Activated CD4-positive, alpha-beta T cell treated with anti-CD3 and anti-CD28 coated beads, Interleukin-10, Interleukin-2, amounts not matched to agents 100 ng/mL and 50 ng/mL, durations not matched to agents 16 hours and 8 hours (primary cell): ENCODE measurements at regions not wholly inside any gene's neighbourhood (a gene's known extent, or its start where the extent isn't known, plus 50 kb on each side); places are given as distances from the start of the nearest gene placed in this dataset.
"Not testable (repeated sequence)": the region's sequence is repeated elsewhere in the genome, so short reads cannot be mapped to it uniquely, and the experiment has no call there.

Experiments
- DNase-seq: peaks from one replicate; pipeline ENCODE4 v3.0.0-alpha.2; 2020

DNA sequence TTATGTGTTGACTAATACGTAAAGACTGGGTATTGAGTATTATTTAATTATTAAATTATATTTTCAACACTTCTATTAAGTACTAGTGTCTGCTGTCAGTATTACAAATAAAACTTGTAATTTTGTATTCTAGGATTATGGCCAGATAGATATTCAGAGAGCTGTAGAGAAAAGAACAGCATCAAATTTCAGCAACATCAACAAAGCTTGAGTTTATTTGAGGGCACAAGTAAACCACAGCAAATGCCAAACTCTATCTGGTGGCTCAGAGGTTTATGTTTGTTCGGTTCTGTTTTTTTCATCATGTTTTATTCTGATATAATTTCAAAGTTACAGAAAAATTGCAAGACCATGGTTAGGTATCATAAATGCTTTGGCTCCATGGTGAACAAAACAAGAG lies 1530.5 kb downstream of the PCDH18 start:
- no peak for DNase-seq

DNA sequence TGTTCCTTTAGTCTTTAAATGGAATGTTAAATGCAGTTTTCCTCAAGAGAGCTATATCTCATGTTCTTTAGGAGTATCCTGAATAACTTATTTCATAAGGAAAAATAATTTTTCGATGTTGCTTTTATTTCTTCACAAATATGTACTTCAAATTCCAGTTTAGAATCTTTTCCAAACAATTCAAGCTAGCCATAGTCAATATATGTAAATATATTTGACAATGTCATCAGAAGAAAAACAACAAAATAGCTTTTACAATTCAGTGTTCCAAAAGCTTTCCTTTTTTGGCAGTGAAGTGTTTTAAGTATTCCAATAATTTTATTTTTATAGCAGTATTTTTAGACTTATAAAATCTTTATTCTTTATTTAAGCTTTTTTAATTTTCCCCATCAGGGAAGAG lies 1532.0 kb downstream of the PCDH18 start:
- no peak for DNase-seq

DNA sequence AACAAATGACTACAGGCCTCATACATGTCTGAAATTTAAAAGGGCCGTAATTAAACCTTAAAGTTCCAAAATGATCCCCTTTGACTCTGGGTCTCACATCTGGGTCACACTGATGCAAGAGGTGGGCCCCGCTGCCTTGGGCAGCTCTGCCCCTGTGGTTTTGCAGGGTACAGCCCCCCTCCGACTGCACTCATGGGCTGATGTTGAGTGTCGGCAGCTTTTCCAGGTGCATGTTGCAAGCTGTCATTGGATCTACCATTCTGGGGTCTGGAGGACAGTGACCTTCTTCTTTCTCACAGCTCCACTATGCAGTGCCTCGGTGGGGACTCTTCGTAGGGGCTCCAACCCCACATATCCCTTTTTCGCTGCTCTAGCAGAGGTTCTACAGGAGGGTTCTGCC lies 1537.9 kb downstream of the PCDH18 start:
- no peak for DNase-seq

DNA sequence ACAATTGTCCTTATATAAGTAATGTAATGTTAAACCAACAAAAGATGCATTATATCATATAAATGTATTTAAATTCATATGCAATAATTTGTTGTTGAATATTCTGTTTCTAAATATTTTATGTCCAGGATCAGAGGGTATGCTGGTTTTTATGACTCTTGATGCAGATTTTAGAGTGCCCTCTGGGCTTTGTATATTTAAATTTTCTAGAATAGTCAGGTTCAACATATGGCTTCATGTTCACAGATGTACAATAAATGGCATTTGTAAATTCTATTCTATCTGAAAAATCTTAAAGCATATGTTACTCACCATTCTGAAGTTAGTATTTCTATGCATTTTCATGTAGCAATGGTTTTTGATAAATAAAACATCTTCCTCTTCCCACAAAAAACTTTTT lies 1555.4 kb downstream of the PCDH18 start:
- DNase-seq, result no peak

DNA sequence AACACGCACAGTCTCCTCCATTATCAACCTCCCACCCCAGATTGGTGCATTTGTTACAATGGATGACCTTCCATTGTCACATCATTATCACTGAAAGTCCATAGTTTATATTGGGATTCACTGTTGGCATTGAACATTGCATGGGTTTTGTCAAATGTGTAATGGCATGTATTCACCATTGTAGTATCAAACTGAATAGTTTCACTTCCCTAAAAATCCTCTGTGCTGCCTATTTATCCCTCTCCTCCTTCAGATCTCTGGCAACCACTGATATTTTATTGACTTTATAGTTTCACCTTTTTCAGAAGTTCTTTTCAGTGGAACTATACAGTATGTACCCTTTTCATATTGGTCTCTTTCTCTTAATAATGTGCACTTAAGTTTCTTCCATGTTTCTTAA lies 1565.4 kb downstream of the PCDH18 start:
- no peak for DNase-seq

DNA sequence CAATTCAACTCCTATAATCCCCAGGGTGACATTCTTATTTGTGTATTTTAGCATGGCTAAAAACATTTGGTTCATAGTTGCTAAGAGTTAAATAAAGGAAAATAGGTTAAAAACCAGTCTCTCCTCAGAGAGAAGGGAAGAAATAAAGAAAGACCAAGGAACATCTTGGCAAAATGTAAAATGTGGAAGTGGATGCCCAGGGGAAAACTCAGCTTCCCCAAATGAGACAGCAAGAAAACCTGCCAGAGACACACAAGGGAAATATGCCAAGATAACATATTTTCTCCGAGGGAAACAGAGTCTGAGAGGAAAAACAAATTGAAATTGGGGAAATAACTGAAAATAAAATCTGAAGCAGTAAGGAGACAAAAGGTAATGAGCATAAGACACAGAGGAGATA lies 1569.3 kb downstream of the PCDH18 start:
- no peak for DNase-seq

DNA sequence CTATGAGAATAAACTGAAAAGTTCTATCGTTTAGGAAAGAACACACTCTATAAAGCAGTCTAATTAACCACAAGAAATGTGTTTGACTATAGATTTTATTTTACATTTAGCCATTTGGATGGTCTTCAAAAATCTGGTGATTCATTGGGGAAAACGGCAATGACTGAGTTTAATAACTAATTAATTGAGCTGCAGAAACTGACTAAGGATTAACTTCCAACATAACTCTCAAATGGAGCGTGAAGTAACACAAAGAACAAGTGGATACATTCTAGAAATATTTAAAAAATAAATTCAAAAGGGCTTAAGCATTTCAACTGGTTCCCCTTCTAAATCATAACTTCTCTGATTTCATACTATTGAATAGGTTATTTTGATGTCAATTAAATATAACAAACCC lies 1582.4 kb downstream of the PCDH18 start:
- DNase-seq, result no peak

DNA sequence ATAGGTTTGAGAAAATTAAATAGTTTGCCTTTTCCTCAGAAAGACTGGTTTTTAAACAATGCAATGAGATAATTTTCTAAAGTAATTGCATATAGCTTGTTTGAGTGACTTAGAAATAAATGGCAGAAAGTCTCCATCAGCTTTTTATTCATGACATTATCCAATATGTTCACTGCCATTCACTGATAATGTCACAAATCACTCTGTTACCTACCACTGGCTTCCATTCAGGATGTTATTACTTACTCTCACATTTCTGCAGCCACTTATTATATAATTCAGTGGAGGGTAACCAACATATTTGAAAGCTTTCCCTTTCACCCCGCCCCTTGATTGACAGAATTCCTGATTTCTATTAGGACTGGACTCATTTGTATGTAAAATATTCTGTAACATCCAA lies 1583.5 kb downstream of the PCDH18 start:
- no peak for DNase-seq

- DNase-seq, result no peak
Observed at GRCh38 chr4:135941671-135942070, 1590.6 kb downstream of the PCDH18 start.

DNA sequence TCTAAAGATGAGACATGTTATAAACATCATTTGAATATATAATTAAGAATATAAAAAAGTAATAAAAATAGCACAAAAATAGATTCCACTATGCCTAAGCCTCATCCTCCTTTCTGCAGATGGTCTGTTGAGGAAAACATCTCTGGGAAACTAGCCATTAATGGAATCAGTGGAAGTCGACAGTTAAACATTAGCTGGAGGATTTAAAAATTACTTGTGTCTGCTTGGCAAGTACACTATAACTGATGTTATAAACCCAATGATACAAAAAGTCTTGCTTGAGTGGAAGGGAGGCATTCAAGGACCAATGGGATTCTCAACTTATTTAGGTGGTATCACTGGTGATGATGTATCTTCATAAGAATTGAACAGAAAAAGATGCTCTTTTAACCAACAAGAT lies 1598.3 kb downstream of the PCDH18 start:
- no peak for DNase-seq

DNA sequence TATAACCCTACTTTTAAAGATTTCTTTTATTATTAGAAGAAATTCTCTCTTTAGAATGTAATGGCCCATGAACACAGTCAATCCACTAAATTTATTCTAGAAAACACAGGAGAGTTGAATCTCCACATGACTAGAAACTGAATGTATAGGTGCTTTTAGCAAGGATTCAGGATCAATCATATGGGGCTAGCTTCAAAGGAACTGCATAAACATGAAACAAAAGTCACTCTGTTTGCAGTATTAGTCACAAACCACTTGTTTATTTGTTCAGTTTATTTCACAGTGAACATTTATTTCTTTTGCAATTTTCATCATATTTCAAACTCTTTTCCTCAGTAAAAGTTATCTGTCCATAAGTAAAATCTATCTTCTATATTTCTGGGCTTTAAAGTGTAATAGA lies 1604.6 kb downstream of the PCDH18 start:
- DNase-seq, result no peak

DNA sequence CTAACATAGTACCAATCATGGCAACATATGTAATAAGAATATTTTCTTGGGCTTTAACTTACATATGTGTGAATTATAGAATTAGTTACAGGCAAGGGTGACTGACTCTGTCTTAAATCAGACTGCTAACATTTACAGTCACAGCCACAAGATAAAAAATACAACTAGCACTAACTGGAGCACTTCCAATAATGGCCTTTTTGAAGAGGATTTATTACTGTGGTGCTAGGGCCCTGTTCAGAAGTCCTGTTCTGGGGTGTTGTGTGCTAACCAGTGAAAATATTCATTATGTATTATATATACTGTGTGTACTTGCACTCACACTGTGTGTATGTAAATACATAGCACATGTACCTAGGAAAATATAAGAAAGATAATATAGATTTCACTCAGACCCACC lies 1611.2 kb downstream of the PCDH18 start:
- no peak for DNase-seq

- DNase-seq, result no peak
Observed at GRCh38 chr4:135917011-135917410, 1615.3 kb downstream of the PCDH18 start.

DNA sequence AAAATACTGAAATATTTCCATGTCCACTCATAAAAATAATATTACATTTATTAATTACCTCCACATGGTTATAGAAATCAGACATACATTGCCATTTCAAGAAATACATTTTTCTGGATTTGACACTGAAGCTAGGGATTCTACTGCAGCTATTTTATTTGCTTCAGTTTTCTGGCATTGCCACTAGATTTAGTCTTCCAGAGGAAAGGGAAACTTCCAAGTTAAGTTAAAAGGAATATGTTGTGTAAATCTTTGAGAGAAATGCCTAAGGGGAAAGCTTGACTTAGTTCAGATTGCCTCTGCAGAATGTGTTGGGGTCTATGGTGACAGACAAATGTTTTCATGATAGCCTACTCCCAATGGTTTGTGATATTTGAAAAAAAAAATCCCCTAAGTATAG lies 1631.3 kb downstream of the PCDH18 start:
- no peak for DNase-seq

DNA sequence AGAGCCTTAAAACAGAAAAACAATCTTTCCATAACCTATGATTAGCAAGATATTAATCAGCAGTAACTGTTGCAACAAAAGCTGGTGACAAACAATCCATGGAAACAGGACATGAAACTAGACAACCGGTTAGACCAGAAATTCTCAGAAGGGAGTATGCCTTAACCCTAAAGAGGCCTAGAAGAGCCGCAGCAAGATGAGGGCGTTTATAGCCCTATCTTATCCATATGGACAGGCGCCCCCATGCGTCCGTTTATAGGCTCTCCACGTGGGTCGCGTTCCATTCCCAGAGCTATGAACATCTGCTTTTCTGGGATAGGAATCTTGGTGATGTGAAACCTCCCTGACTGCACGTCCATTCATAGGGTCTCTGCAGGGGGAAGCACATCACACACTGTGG lies 1662.7 kb upstream of the PABPC4L start:
- DNase-seq, result not testable (repeated sequence)

DNA sequence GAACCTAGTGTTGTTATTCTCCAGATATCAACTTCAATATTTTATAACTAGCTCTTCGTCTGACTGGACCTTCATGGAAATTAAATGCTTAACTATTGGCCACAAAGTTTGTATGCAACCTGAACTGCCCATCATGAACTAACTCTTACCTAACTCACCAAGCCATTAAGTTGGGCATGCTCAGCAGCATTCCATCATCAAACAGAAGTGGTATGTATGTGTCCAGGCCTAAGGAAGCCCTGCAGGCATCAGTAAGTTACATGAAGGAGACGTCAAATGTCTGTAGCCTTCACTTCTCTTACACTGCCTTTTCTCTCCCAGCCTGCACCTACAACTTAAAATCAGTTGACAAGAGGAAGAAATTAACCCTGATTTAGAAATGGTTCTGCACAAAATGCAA lies 1639.2 kb upstream of the PABPC4L start:
- no peak for DNase-seq

DNA sequence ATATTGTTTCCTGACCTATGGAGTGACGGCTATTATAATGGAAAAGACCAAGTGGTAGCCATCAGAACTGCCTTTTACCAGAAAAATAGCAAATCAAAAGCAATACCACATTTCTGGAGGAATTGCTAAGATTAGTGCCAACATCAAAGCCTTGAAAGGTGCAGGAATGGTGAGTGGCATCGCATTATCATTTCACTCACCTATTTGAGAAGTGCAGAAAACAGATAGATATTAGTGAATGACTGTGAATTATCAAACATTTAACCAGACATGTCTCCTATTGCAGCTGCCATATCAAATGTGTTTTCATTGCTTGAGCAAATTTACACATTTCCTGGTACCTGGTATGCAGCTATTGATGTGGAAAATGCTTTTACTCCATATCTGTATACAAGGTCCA lies 1638.1 kb upstream of the PABPC4L start:
- no peak for DNase-seq

DNA sequence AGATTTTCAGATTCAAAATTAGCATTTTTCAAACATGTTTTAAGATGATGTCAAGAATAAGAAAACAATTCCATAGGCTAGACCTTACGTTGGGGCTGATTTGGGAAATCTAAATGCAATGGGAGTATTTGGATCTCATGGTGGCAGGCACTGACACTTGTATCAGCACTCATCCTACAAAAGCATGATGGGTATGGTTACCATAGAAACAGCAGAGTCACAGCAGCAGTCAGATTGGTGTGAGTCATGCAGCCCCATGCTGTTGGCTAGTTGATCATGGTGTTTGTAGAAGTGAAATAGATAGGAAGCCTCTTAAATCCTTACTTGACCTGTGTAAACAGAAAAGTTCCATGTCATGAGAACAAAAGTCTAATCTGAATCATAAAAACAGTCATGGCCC lies 1637.3 kb upstream of the PABPC4L start:
- DNase-seq, result no peak

GRCh38 chr4:135834471-135834870 lies 1632.9 kb upstream of the PABPC4L start:
- no peak for DNase-seq

DNA sequence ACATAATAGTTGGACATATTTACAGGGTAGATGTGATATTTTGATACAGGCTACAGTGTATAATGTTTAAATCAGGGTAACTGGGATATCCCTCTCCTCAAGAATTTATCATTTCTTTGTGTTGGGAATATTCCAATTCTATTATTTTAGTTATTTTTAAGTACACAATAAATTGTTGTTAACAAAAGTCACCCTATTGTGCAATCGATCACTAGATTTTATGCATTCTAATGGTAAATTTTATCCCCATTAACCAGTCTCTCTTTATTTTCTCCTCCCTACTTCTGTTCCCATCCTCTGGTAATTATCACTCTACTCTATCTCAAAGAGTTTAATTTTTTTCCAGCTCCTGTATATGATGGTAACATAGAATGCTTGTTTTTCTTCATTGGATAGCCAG lies 1631.9 kb upstream of the PABPC4L start:
- DNase-seq, result no peak

GRCh38 chr4:135824759-135825296 lies 1623.2 kb upstream of the PABPC4L start:
- DNase-seq, result no peak

- no peak for DNase-seq
Observed at GRCh38 chr4:135804785-135805184, 1603.2 kb upstream of the PABPC4L start.

GRCh38 chr4:135777361-135777760 lies 1575.8 kb upstream of the PABPC4L start:
- no peak for DNase-seq

DNA sequence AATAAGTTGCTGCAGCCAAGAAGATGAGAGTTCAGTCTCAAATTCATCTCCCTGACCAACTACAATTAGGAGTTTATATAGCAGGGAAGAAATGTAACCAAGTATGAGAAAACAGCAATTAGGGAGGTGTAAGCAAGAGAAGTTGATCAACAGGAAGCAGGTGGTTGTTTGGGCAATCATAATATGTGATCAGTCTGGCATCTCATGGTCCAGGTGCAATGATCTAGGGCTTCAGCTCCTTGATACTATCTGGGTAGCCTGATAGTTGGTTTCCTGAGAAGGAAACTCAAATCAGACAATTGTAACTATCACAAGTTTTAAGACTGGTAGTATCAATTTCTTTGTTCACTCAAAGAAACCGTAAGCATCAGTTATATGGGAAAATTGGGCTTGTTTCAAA lies 1574.3 kb upstream of the PABPC4L start:
- no peak for DNase-seq

GRCh38 chr4:135770505-135770904 lies 1568.9 kb upstream of the PABPC4L start:
- no peak for DNase-seq

- no peak for DNase-seq
Observed at GRCh38 chr4:135744928-135745327, 1543.3 kb upstream of the PABPC4L start.
